NOMO-1 treated with dmso at 0.1 percent for 144 hours (cell line): ENCODE measurements at regions not wholly inside any gene's neighbourhood (a gene's known extent, or its start where the extent isn't known, plus 50 kb on each side); places are given as distances from the start of the nearest gene placed in this dataset.
"Not testable (repeated sequence)": the region's sequence is repeated elsewhere in the genome, so short reads cannot be mapped to it uniquely, and the experiment has no call there.

Source experiments
- DNase-seq: peaks from one replicate; lab custom pipeline; 2025; ENCODE audit not compliant: unreplicated experiment; lab: John Stamatoyannopoulos, UW

- DNase-seq: no peak
Measured at GRCh38 chr17:27049104-27049784, 244.7 kb upstream of the WSB1 start.

DNA sequence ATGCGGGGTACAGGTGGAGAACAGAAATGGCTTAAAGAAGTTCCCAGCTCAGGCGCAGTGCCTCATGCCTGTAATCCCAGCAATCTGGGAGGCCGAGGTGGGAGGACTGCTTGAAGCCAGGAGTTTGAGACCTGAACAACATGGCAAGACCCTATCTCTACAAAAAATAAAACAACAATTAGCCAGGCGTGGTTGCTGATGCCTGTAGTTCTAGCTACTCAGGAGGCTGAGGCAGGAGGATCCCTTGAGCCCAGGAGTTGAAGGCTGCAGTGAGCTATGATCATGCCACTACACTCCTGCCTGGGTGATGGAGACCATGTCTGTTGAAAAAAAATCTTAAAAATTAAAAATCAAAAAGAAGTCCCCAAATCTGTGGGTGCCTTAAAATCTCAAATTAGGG is 228.3 kb upstream of the WSB1 start:
- no peak for DNase-seq

- no peak for DNase-seq
Measured at GRCh38 chr17:27066315-27066714, 227.6 kb upstream of the WSB1 start.

DNA sequence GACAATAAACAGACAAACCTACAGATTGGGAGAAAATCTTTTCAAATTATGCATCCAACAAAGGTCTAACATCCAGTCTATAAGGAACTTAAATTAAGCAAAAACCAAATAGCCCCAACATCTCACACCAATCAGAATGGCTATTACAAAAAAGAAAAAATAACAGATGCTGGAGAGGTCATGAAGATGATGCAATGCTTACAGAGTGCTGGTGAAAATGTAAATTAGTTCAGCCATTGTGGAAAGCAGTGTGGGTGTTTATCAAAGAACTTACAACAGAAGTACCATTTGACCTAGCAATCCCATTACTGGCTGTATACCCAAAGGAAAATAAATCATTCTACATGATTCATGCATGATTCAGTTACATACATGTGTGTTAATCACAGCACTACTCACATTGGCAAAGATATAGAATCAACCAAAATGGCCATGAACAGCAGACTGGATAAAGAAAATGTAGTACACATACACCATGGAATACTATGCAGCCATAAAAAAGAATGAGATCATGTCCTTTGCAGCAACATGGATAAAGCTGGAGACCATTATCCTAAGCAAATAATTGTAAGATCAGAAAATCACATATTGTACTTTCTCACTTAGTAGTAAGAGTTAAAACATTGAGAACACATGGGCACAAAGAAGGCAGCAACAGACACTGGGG is 223.9 kb upstream of the WSB1 start:
- no peak for DNase-seq

- DNase-seq: no peak
Measured at GRCh38 chr17:27070836-27071235, 223.1 kb upstream of the WSB1 start.

DNA sequence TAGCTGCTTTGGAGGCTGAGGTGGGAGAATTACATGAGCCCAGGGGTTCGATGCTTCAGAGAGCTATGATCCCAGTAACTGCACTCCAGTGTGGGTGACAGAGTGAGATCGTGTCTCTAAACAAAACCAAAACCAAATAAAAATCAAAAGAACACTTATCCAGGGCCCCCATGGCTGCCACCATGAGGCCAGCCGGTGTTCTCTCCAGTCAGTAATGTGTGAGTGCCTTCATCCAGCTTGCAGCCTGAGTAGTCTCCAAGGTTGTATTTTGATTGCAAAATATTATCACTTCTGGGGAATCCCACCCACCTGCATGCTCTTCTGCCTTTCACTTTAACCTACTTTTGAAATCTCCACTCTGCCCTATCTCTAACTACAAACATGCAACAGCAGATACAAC is 221.0 kb upstream of the WSB1 start:
- DNase-seq: no peak

- no peak for DNase-seq
Measured at GRCh38 chr17:27076814-27077213, 217.1 kb upstream of the WSB1 start.

GRCh38 chr17:27078296-27078695 is 215.6 kb upstream of the WSB1 start:
- no peak for DNase-seq

GRCh38 chr17:27079660-27080059 is 214.3 kb upstream of the WSB1 start:
- no peak for DNase-seq

DNA sequence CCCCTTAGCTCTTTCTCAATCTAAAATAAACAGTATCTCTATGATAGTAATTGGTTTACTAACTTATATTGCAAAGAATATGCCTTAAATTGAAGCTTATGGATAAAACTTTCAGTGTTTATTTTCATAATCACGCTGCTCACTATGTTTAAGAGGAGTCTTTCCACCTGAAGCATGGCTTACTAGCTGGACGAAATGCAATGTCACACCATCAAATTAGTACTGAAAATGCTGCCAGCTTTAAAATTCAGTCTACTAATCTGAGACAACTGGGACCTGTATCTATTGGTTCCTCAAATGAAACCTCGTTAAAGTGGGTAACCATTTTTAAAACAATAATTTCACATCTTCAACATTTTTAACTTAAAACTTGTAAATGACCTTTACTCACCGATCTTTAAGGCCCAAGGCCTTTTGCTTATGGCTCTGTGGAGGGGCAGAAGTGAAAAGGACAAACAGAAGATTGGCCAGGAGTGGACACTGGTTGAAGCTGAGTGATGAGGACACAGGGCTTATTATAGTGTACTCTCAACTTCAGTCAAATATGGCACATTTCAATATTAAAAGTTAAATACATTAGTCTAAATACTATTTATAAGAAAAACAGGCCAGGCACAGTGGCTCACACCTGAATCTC is 212.8 kb upstream of the WSB1 start:
- no peak for DNase-seq

DNA sequence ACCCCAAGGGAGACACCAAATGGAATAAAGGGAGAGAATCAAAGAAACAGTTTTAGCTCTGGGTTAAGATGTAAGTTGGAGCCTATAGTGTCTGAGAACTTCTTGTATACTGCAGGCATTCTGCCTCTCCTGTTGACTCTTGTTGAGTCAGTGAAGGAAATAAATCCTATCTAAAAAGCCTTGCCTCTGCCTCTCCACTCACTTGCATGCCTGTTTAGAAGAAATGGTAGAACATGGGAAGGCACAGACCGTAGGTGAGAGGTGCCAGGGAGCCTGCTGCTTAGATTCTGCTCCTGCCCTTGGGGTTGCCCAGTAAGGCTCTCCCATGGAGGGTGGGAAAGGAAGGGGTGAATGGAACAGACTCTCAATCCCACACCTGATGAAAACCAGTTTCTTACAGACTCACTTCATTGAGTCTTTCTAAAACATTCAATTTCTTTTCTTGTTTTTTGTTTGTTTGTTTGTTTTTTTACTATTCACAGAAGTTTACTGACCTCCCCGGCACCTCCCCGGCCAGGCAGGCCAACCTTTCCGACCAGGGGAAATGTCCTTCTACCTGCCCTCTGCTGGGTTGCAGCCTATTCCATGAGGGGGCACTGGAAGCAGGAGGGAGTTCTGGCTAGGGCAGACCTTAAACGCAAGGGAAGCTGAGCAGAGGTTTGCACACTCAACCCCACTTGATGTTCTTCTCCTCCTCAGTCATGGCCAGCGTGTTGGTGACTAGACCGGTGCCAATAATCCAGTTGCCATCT is 211.7 kb upstream of the WSB1 start:
- DNase-seq: no peak

GRCh38 chr17:27082775-27083154 is 211.1 kb upstream of the WSB1 start:
- DNase-seq: no peak

DNA sequence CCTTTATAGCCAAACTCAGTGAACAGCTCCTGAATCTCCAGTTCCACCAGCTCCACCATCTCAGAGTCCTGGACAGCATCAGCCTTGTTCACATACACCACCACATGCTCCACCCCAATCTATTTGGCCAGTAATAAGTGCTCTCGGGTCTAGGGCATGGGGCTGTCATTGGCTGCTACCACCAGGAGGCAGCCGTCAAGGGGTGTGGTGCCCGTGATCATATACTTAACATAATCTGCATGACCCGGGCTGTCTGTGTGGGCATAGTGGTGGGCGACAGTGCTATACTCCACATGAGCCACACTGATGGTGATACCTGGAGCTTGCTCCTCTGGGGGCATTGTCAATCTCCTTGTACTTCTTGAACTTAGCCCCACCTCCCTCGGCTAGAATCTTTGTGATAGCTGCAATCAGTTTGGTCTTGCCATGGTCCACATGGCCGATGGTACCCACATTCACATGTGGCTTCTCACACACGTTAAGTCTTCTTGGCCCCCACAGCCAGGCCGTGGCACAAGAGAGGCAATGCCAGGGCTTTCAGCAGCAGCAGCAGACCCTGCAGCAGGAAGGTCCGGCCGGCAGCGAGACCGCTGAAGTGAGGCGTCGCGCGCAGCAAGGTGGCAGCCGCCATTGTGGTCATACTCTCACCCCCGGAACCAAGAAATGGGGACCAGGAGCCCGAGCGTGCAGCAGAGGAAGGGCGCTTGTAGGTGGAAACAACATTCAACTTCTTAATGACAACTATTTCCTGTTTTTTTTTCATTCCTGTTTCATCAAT is 210.3 kb upstream of the WSB1 start:
- no peak for DNase-seq

GRCh38 chr17:27085517-27085916 is 208.4 kb upstream of the WSB1 start:
- no peak for DNase-seq

- no peak for DNase-seq
Measured at GRCh38 chr17:27086526-27086925, 207.4 kb upstream of the WSB1 start.

DNA sequence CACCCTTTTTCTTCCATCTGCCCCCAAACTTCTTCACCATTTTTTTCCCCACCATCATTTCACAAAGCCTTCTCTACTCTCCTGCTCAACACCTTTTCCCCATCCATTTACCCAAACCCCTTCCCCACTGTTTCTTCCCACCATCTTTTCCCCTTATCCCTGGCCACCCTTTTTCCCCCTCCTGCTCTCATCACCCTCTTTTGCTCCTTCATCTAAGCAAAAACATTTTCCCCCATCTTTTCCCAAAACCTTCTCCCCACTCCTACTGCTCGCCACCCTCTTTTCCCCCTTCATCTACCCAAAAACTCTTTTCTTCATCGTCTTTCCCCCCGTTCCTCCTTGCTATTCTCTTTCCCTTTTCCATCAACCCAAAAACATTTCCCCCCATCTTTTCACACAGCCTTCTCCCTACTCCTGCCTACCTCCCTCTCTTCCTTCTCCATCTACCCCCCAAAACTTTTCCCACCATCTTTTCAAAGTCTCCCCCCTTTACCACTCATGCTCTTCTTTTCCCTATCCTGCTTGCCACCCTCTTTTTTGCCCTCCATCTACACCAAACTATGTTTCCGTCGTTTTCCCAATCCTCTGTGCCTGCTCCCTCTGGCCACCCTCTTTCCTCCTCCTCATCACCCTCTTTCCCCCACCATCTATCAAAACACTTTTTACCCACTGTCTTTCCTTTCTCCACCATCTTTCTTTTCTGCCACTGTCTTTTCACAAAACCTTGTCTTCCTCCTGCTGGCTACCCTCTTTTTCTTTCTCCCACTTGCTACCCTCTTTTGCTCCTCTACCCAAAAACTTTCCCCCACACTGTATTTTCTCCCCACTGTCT is 205.8 kb upstream of the WSB1 start:
- DNase-seq: no peak

GRCh38 chr17:27088767-27089078 is 205.2 kb upstream of the WSB1 start:
- DNase-seq: no peak

- DNase-seq: not testable (repeated sequence)
Measured at GRCh38 chr17:27089079-27089928, 204.6 kb upstream of the WSB1 start.

DNA sequence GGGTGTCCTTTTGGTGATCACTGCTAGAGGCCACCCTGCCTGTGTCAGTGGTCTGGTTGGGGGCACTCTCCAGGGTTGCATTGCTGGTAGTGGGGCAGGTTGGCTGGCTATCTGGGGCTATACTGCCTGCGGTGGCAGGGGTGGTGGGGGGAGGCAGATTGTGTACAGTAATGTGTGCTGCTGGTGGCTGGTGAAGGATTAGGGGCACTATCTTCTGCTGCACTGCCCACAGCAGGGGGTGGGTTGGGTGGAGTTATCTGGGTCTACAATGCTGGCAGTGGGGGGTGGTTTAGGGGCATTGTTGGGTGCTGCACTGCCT is 204.0 kb upstream of the WSB1 start:
- no peak for DNase-seq
